ENCODE measurements at regions not wholly inside any gene's neighbourhood (a gene's known extent, or its start where the extent isn't known, plus 50 kb on each side); places are given as distances from the start of the nearest gene placed in this dataset.

- no peak for DNase-seq
Observed at GRCh38 chr3:107315141-107315540, 62.1 kb upstream of the CCDC54 start.

- no peak for DNase-seq
Observed at GRCh38 chr3:107323723-107324122, 53.5 kb upstream of the CCDC54 start.

GRCh38 chr3:107325446-107325845 is 51.8 kb upstream of the CCDC54 start:
- no peak for DNase-seq
